H9 (cell line): ENCODE measurements at regions not wholly inside any gene's neighbourhood (a gene's known extent, or its start where the extent isn't known, plus 50 kb on each side); places are given as distances from the start of the nearest gene placed in this dataset.
A peak's percentile ranks its signal among the peaks of the same experiment; 100 is the strongest.

Experiments
- DNase-seq: peaks from one replicate; pipeline ENCODE4 v3.0.0-alpha.2; 2017
- H2AFZ ChIP-seq: one replicate; pipeline ENCODE4 v1.6.1; 2013; ENCODE audit warnings: mild to moderate bottlenecking, low read length, control low read depth, moderate library complexity
- H2AK5ac ChIP-seq: 2 replicates; pipeline ENCODE4 v1.6.1; 2013; ENCODE audit warnings: low read length, control low read depth, mixed read lengths; ENCODE audit not compliant: insufficient read length
- H2BK120ac ChIP-seq: one replicate; pipeline ENCODE4 v1.6.1; 2013; ENCODE audit warnings: low read depth, mild to moderate bottlenecking, low read length, control low read depth, inconsistent platforms; ENCODE audit not compliant: poor library complexity, severe bottlenecking
- H2BK12ac ChIP-seq: 2 replicates; pipeline ENCODE4 v1.6.1; 2013; ENCODE audit warnings: low read length, control low read depth, mixed read lengths, low read depth; ENCODE audit not compliant: insufficient read length
- H2BK15ac ChIP-seq: 2 replicates; pipeline ENCODE4 v1.6.1; 2013; ENCODE audit warnings: low read depth, low read length, control low read depth
- H2BK20ac ChIP-seq: one replicate; pipeline ENCODE4 v1.6.1; 2013; ENCODE audit warnings: low read depth, mild to moderate bottlenecking, low read length, control low read depth, inconsistent platforms; ENCODE audit not compliant: poor library complexity, severe bottlenecking
- H2BK5ac ChIP-seq: 2 replicates; pipeline ENCODE4 v1.6.1; 2013; ENCODE audit warnings: low read length, control low read depth, mixed read lengths; ENCODE audit not compliant: insufficient read length
- H3K14ac ChIP-seq: 2 replicates; pipeline ENCODE4 v1.6.1; 2013; ENCODE audit warnings: low read length, control low read depth; ENCODE audit not compliant: insufficient read depth
- H3K18ac ChIP-seq: 2 replicates; pipeline ENCODE4 v1.6.1; 2013; ENCODE audit warnings: low read depth, mild to moderate bottlenecking, mixed read lengths, low read length, control low read depth; ENCODE audit not compliant: insufficient read length
- H3K23ac ChIP-seq: 2 replicates; pipeline ENCODE4 v1.6.1; 2013; ENCODE audit warnings: low read length, control low read depth, mixed read lengths, low read depth; ENCODE audit not compliant: insufficient read length
- H3K23me2 ChIP-seq: 2 replicates; pipeline ENCODE4 v1.6.1; 2013; ENCODE audit warnings: low read depth, mild to moderate bottlenecking, mixed read lengths, low read length, control low read depth; ENCODE audit not compliant: insufficient read length, poor library complexity, severe bottlenecking
- H3K27ac ChIP-seq: 2 replicates; pipeline ENCODE4 v1.5.1; 2013; ENCODE audit warnings: low read length, control low read depth, mixed read lengths, low read depth; ENCODE audit not compliant: insufficient read length
- H3K27me3 ChIP-seq: 2 replicates; pipeline ENCODE4 v1.6.1; 2013; ENCODE audit warnings: low read length, control low read depth, inconsistent platforms; ENCODE audit not compliant: insufficient read depth
- H3K4ac ChIP-seq: 2 replicates; pipeline ENCODE4 v1.6.1; 2013; ENCODE audit warnings: low read depth, mild to moderate bottlenecking, control low read depth, inconsistent platforms, low read length, moderate library complexity
- H3K4me1 ChIP-seq: 2 replicates; pipeline ENCODE4 v1.6.1; 2013; ENCODE audit warnings: low read length, control low read depth, inconsistent platforms; ENCODE audit not compliant: insufficient read depth
- H3K4me2 ChIP-seq: 2 replicates; pipeline ENCODE4 v1.6.1; 2013; ENCODE audit warnings: low read length, control low read depth, mixed read lengths; ENCODE audit not compliant: insufficient read length, insufficient read depth
- H3K56ac ChIP-seq: 2 replicates; pipeline ENCODE4 v1.6.1; 2013; ENCODE audit warnings: low read depth, mild to moderate bottlenecking, mixed read lengths, low read length, control low read depth; ENCODE audit not compliant: insufficient read length
- H3K79me1 ChIP-seq: 2 replicates; pipeline ENCODE4 v1.6.1; 2013; ENCODE audit warnings: low read depth, mild to moderate bottlenecking, moderate library complexity, low read length, control low read depth, inconsistent platforms; ENCODE audit not compliant: insufficient read depth, poor library complexity, severe bottlenecking
- H3K79me2 ChIP-seq: 2 replicates; pipeline ENCODE4 v1.6.1; 2013; ENCODE audit warnings: low read length, control low read depth, inconsistent platforms; ENCODE audit not compliant: insufficient read depth
- H3K9ac ChIP-seq: 2 replicates; pipeline ENCODE4 v1.6.1; 2013; ENCODE audit warnings: low read length, control low read depth, mixed read lengths; ENCODE audit not compliant: insufficient read length; ENCODE audit errors: extremely low read depth
- H3K9me3 ChIP-seq: one replicate; pipeline ENCODE4 v1.6.1; 2013; ENCODE audit warnings: low read depth, low read length, inconsistent platforms; ENCODE audit not compliant: control insufficient read depth
- H3T11ph ChIP-seq: one replicate; pipeline ENCODE4 v1.6.1; 2013; ENCODE audit warnings: mild to moderate bottlenecking, low read length, control low read depth, inconsistent platforms
- H4K20me1 ChIP-seq: one replicate; pipeline ENCODE4 v1.6.1; 2013; ENCODE audit not compliant: control insufficient read depth, insufficient read length, insufficient read depth
- H4K5ac ChIP-seq: 2 replicates; pipeline ENCODE4 v1.6.1; 2013; ENCODE audit warnings: low read depth, mild to moderate bottlenecking, mixed read lengths, low read length, control low read depth; ENCODE audit not compliant: insufficient read length
- H4K8ac ChIP-seq: replicated peaks from 2 replicates; pipeline ENCODE4 v1.6.1; 2013; ENCODE audit warnings: low read length, control low read depth, mixed read lengths, low read depth; ENCODE audit not compliant: insufficient read length
- H4K91ac ChIP-seq: 2 replicates; pipeline ENCODE4 v1.6.1; 2013; ENCODE audit warnings: low read depth, mild to moderate bottlenecking, moderate library complexity, mixed read lengths, low read length, control low read depth; ENCODE audit not compliant: insufficient read length
- H3K27ac Mint-ChIP-seq, 3 experiments: 2 replicates in 2 of 3; 3 replicates in 1 of 3; pipeline ENCODE4 v1.8.0; 2020 to 2021; ENCODE audit warnings: mixed read lengths in 3 of 3, mild to moderate bottlenecking in 1 of 3, moderate library complexity in 1 of 3
- H3K27me3 Mint-ChIP-seq: 2 replicates; pipeline ENCODE4 v1.8.0; 2021; ENCODE audit warnings: low read depth, mild to moderate bottlenecking, moderate library complexity, mixed read lengths
- H3K36me3 Mint-ChIP-seq, 3 experiments: 2 replicates in 2 of 3; 3 replicates in 1 of 3; pipeline ENCODE4 v1.8.0; 2020 to 2021; ENCODE audit warnings: low read depth in 3 of 3, mixed read lengths in 3 of 3; ENCODE audit not compliant: insufficient read depth in 1 of 3
- H3K4me1 Mint-ChIP-seq, 2 experiments: 2 replicates each; pipeline ENCODE4 v1.8.0; 2020; ENCODE audit warnings: mixed read lengths in 2 of 2
- H3K4me3 Mint-ChIP-seq, 2 experiments: 2 replicates in 1 of 2; 3 replicates in 1 of 2; pipeline ENCODE4 v1.8.0; 2020 to 2021; ENCODE audit warnings: mild to moderate bottlenecking in 2 of 2, mixed read lengths in 2 of 2, moderate library complexity in 1 of 2
- H3K9me3 Mint-ChIP-seq, 2 experiments: 2 replicates in 1 of 2; 3 replicates in 1 of 2; pipeline ENCODE4 v1.8.0; 2020; ENCODE audit warnings: mild to moderate bottlenecking in 2 of 2, mixed read lengths in 2 of 2, moderate library complexity in 1 of 2
- CTCF ChIP-seq: fragments of 200-600 bp; sonication (generic); conservative IDR thresholded peaks from 3 replicates; pipeline ENCODE4 v1.8.0; 2021; ENCODE audit warnings: antibody characterized with exemption, mild to moderate bottlenecking
- WGBS: extraction: QIAGEN DNeasy Blood & Tissue Kit; methylation state at CpG from one replicate; pipeline ENCODE4 v1.1.7; 2013; ENCODE audit warnings: missing lambda C conversion rate, low lambda C conversion rate, mixed read lengths; ENCODE audit not compliant: insufficient read length; ENCODE audit errors: extremely low coverage; 5-methylcytosine and 5-hydroxymethylcytosine counted together

GRCh38 chr16:65816556-65816955 is 549.9 kb upstream of the CDH5 start:
- H3K23me2 ChIP-seq = no peaks in the 10 kb centered on the region
- no peak overlapping the region for H3K18ac ChIP-seq
- H3K14ac ChIP-seq = no peak overlapping the region
- H3K4me1 ChIP-seq = peaks cover 11% of the 10 kb centered on the region; the same call in 1 of the 2 replicates
- peak overlapping the region; percentile 52 for H3K4me2 ChIP-seq
- H3K23ac ChIP-seq = no peak overlapping the region
- peak overlapping the region; percentile 72 for H2BK120ac ChIP-seq
- no peak overlapping the region for H2BK15ac ChIP-seq
- H3K27me3 Mint-ChIP-seq = no peaks in the 10 kb centered on the region
- H3K36me3 Mint-ChIP-seq = peaks cover 0 to 1% (median 0%) of the 10 kb centered on the region in 3 experiments; a peak in 3 of 7 replicates
- no peaks in the 10 kb centered on the region for H3K27me3 ChIP-seq
- H3K27ac ChIP-seq = no peak overlapping the region
- H2BK5ac ChIP-seq = no peak overlapping the region
- no peaks in the 10 kb centered on the region for H4K20me1 ChIP-seq
- H3K27ac Mint-ChIP-seq = peak overlapping the region in 2 of 3 experiments; percentile 25 to 83; a peak in 4 of 7 replicates
- no peaks in the 10 kb centered on the region for H3K79me1 ChIP-seq
- no peak overlapping the region for H2BK20ac ChIP-seq
- no peak overlapping the region for H3K4ac ChIP-seq
- no peak for TF ChIP-seq CTCF
- H3K56ac ChIP-seq = no peak overlapping the region
- H4K8ac ChIP-seq = no peak overlapping the region
- H2AFZ ChIP-seq = no peak overlapping the region
- H3K4me3 Mint-ChIP-seq = 0 out of 5 replicates have a peak overlapping the region, but pooled peaks of 1 of the 2 experiments have one; percentile 48
- DNase-seq = no peak
- H3T11ph ChIP-seq = no peak overlapping the region
- H3K9me3 ChIP-seq = no peaks in the 10 kb centered on the region
- peaks cover 28 to 30% of the 10 kb centered on the region in 2 experiments for H3K4me1 Mint-ChIP-seq
- H3K9ac ChIP-seq = no peak overlapping the region
- no peaks in the 10 kb centered on the region for H3K9me3 Mint-ChIP-seq
- H2BK12ac ChIP-seq = no peak overlapping the region
- no peak overlapping the region for H4K5ac ChIP-seq
- no peaks in the 10 kb centered on the region for H3K79me2 ChIP-seq
- H2AK5ac ChIP-seq = no peak overlapping the region
- no CpG with 5 or more reads among the region's 2 CpGs for WGBS
- H4K91ac ChIP-seq = no peak overlapping the region
